Omental fat pad (tissue), 3 donors: ENCODE measurements at regions not wholly inside any gene's neighbourhood (a gene's known extent, or its start where the extent isn't known, plus 50 kb on each side); places are given as distances from the start of the nearest gene placed in this dataset.

Source experiments
- ATAC-seq: fragments of 150-250 bp; one replicate; pipeline ENCODE4 v1.9.1; 2016; ENCODE audit warnings: mild to moderate bottlenecking, moderate library complexity; ENCODE audit not compliant: low FRiP score
- DNase-seq: peaks from one replicate; pipeline ENCODE4 v3.0.0-alpha.2; 2019; ENCODE audit warnings: low spot score
- TF ChIP-seq, protein P1 (sequence below), 3 donors: fragments of 450-650 bp; IDR thresholded peaks; one replicate each; pipeline ENCODE4 v1.5.1; 2016 to 2017; ENCODE audit warnings: antibody characterized with exemption in 3 of 3, mild to moderate bottlenecking in 3 of 3, moderate library complexity in 2 of 3

DNA sequence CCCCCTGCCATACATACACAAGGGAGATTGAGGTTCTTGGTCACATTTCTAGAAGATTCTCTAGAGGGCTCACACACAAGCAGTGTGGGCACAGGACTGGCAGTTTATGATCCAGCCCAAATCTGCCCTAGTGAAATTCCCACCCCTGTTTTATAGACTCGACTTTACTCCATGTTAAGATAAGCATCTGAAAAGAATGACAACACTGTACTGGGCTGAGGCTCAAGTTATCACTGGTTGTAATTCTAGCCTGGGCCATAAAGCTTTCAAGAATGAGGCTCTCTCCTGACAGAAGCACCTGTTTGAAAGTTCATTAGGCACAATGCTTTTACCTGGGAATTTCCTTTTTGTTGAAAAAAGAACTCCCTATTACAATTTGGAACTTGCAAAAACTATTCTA is 195.6 kb upstream of the GLI3 start:
- ATAC-seq (no peak), DNase-seq (no peak)
- TF ChIP-seq, protein P1, sequence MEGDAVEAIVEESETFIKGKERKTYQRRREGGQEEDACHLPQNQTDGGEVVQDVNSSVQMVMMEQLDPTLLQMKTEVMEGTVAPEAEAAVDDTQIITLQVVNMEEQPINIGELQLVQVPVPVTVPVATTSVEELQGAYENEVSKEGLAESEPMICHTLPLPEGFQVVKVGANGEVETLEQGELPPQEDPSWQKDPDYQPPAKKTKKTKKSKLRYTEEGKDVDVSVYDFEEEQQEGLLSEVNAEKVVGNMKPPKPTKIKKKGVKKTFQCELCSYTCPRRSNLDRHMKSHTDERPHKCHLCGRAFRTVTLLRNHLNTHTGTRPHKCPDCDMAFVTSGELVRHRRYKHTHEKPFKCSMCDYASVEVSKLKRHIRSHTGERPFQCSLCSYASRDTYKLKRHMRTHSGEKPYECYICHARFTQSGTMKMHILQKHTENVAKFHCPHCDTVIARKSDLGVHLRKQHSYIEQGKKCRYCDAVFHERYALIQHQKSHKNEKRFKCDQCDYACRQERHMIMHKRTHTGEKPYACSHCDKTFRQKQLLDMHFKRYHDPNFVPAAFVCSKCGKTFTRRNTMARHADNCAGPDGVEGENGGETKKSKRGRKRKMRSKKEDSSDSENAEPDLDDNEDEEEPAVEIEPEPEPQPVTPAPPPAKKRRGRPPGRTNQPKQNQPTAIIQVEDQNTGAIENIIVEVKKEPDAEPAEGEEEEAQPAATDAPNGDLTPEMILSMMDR (IDR thresholded peaks at IDR 0.05), result no peak

DNA sequence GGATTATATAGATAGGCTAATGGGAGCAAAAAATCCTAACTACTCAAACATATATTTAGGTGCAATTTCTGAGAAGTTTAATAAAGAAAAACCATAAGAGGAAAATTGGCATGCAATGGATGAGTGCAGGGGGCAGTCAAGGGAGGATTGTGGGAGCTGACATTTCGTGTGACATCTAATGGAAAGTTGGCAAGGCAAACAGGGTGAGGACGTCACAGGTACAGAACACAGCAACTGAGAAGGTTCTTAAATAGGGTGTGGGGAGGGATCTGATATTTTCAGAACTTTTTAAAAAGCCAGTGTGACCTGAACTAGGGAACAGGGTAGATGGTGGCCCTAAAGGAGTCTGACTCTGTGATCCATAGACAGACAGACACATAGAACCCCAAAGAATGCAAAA is 194.9 kb upstream of the GLI3 start:
- no peak for ATAC-seq
- TF ChIP-seq, protein P1 (IDR thresholded peaks at IDR 0.05), result no peak
- no peak for DNase-seq

DNA sequence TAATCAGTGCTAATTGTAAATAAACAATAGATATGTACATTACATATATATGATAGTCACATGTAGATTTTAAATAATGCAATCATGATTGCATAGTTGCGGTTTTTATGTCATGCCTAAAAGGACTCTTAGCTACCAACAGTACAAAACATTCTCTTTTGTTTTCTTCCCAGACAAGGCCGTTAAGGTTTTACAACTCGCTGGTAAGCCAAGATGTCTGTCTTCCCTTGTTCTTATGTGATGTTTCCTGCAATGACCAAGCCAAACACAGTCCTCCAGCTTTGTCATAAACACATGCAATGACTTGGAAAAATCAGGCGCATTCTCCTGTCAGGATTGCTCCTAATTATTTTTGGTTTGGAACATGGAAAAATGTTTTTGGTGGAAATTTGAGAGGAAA is 192.3 kb upstream of the GLI3 start:
- DNase-seq (no peak), ATAC-seq (no peak)
- TF ChIP-seq, protein P1 (IDR thresholded peaks at IDR 0.05), result no peak

DNA sequence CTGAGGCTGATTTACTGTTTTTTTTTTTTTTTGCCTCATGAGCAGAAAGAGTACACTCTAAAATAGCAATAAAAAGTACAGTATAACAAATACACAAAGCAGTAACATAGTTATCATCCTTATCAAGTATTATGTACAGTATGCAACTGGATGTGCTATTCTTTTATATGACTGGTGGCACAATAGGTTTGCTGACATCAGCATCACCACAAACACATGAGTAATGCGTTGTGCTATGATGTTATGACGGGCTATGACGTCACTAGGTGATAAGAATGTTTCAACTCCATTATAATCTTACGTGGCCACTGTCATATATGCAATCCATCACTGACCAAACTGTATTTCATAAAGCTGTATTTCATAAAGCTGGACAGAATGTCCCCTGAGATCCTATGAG is 189.2 kb upstream of the GLI3 start:
- ATAC-seq (no peak), DNase-seq (no peak)
- TF ChIP-seq, protein P1 (IDR thresholded peaks at IDR 0.05), result no peak

DNA sequence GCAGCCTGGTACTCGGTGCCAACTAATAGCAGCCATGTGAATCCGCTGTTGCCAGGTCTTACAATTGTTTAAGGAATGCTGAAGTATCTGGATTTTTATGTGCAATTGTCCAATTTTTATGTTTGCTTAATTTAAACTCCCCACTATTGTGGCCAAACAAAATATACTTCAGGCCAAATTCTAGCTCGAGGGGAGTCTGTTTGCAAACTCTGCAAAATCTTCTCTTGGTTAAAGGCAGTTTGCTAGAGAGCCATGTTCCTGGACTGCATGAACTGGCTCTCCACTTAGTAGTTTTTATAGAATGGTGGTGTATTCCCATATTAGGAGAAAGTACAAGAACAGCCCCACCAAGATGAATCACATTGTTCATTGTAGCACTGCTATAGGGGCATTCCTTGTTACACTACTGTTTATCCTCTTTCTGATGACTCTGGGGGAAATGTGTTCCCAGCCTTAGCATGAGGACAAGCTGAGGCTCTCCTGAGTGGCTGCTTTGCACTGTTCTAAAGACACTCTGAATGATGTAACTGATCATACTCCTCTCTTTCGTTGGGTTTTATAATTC is 178.0 kb upstream of the GLI3 start:
- TF ChIP-seq, protein P1 (IDR thresholded peaks at IDR 0.05), result no peak
- no peak for ATAC-seq
- DNase-seq, result no peak

DNA sequence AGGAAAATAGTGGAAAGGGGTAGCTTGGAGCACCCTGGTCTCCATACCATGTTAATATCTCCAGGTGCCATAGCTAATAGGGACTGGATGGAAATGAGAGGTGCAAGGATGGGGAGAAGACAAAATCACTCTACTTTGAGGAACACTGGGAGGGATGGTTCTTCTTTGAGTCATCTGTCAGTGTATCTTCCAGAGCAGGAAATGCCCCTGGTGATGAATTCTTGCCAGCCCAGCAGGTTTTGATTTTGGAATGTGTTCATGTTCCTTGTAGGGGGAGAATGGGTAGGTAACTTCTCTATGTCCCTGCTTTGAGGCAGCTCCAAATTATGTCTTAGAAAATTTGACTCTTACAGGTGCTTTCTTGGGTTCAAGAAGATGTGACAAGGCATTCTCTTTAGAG is 177.0 kb upstream of the GLI3 start:
- DNase-seq, result no peak
- ATAC-seq, result no peak
- TF ChIP-seq, protein P1 (IDR thresholded peaks at IDR 0.05), result no peak

DNA sequence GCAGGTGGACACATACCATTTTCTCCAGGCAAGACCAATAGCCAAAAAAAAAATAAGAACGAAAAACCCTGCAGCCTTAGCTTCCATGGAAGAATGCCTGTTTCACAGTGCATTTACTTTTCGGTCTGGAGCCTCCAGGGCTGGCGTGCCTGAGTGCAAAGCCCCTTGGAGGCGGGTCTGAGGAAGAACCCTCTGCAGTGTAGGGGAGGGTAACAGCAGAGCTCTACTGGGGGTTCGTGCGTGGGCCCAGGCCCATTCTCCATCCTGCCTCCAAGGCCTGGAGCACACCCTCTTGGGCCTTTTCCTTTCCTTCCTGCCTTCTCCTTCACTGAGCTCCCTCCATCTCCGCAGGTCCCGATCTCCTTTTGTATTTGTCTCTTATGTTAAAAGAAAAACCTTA is 172.3 kb upstream of the GLI3 start:
- ATAC-seq (no peak), DNase-seq (no peak)
- TF ChIP-seq, protein P1 (IDR thresholded peaks at IDR 0.05), result no peak
